K562 (cell line): ENCODE measurements at regions not wholly inside any gene's neighbourhood (a gene's known extent, or its start where the extent isn't known, plus 50 kb on each side); places are given as distances from the start of the nearest gene placed in this dataset.

Experiments used
- ATAC-seq: fragments of 200-7000 bp; cut with Tn5 transposase; 3 replicates; pipeline ENCODE4 v1.9.1; 2020; ENCODE audit warnings: moderate library complexity
- BruUV-seq: library from RNA; stranded (reverse); fragments of 400-500 nt; replicated peaks from 2 replicates; lab custom pipeline; 2021; lab: Mats Ljungman, UMichigan
- CTCF ChIA-PET: fragments of 300-600 bp; formaldehyde crosslinking; extraction: SDS; loops from one replicate; lab custom pipeline; 2021; ENCODE audit warnings: low intra/inter-chr PET ratio; lab: Yijun Ruan, JAX
- POLR2A ChIA-PET: fragments of 300-600, 350-650 bp; sonication (Branson Sonifier 250); formaldehyde crosslinking; extraction: SDS; loops from one replicate; lab custom pipeline; 2021; ENCODE audit warnings: antibody characterized with exemption, inconsistent platforms; lab: Yijun Ruan, JAX
- DNase-seq, 4 experiments: peaks; one replicate each; pipeline versions ENCODE4 v3.0.0 to v3.0.0-alpha.2; 2011 to 2018; ENCODE audit warnings: low spot score in 3 of 4, mixed read lengths in 3 of 4; ENCODE audit errors: extremely low read depth in 1 of 4
- FAIRE-seq: peaks from 2 replicates; lab custom pipeline; 2011; peaks lifted over from hg19 to GRCh38; lab: Jason Lieb, UNC
- H2AFZ ChIP-seq: 2 replicates; pipeline ENCODE4 v1.6.0; 2011; ENCODE audit warnings: low read depth, low read length, control low read depth, inconsistent platforms
- H3K27ac ChIP-seq: fragments of 200-600 bp; 3 replicates; pipeline ENCODE4 v1.8.0; 2011; ENCODE audit warnings: low read depth, mild to moderate bottlenecking, control low read depth, inconsistent platforms, low read length, moderate library complexity, mixed read lengths; ENCODE audit errors: extremely low read depth
- H3K27me3 ChIP-seq, 2 experiments: fragments of 300-600 bp in 1 of 2; 2 replicates in 1 of 2; 3 replicates in 1 of 2; pipeline versions ENCODE4 v1.6.0 to v1.8.0; 2011; ENCODE audit warnings: inconsistent platforms in 2 of 2, low read length in 2 of 2, mild to moderate bottlenecking in 1 of 2, mixed read lengths in 1 of 2, moderate library complexity in 1 of 2; ENCODE audit not compliant: control insufficient read depth in 2 of 2, insufficient read depth in 2 of 2
- H3K36me3 ChIP-seq: fragments of 300-600 bp; 3 replicates; pipeline ENCODE4 v1.8.0; 2011; ENCODE audit warnings: mild to moderate bottlenecking, low read length, inconsistent platforms; ENCODE audit not compliant: control insufficient read depth, insufficient read depth
- H3K4me1 ChIP-seq, 2 experiments: fragments of 200-600 bp in 1 of 2; replicated peaks in 1 of 2; 2 replicates in 1 of 2; 3 replicates in 1 of 2; pipeline versions ENCODE4 v1.5.1 to v1.8.0; 2011; ENCODE audit warnings: inconsistent platforms in 2 of 2, low read length in 2 of 2, mild to moderate bottlenecking in 1 of 2, mixed read lengths in 1 of 2, moderate library complexity in 1 of 2; ENCODE audit not compliant: control insufficient read depth in 2 of 2, insufficient read depth in 2 of 2
- H3K4me2 ChIP-seq: 2 replicates; pipeline ENCODE4 v1.6.1; 2011; ENCODE audit warnings: low read length, control low read depth, inconsistent platforms, mixed read lengths; ENCODE audit not compliant: insufficient read depth
- H3K4me3 ChIP-seq: fragments of 200-600 bp; sonication (generic), shearing (Covaris generic); 2 replicates; pipeline ENCODE4 v1.5.1; 2016; ENCODE audit warnings: control low read depth, inconsistent platforms
- H3K79me2 ChIP-seq: fragments of 200-600 bp; 3 replicates; pipeline ENCODE4 v1.8.0; 2011; ENCODE audit warnings: low read length, inconsistent platforms; ENCODE audit not compliant: control insufficient read depth, insufficient read depth
- H3K9ac ChIP-seq, 2 experiments: 2 replicates each; pipeline versions ENCODE4 v1.6.0 to v1.6.1; 2011; ENCODE audit warnings: low read depth in 2 of 2, low read length in 2 of 2, control low read depth in 1 of 2, inconsistent platforms in 1 of 2, mild to moderate bottlenecking in 1 of 2, mixed read lengths in 1 of 2; ENCODE audit not compliant: insufficient read depth in 1 of 2
- H3K9me1 ChIP-seq: one replicate; pipeline ENCODE4 v1.6.0; 2011; ENCODE audit warnings: inconsistent platforms, mild to moderate bottlenecking, low read length, moderate library complexity; ENCODE audit not compliant: control insufficient read depth, insufficient read depth
- H3K9me3 ChIP-seq: replicated peaks from 2 replicates; pipeline ENCODE4 v1.5.1; 2011; ENCODE audit warnings: low read depth, low read length, inconsistent platforms; ENCODE audit not compliant: control insufficient read depth, insufficient read depth
- H4K20me1 ChIP-seq: replicated peaks from 2 replicates; pipeline ENCODE4 v1.6.1; 2011; ENCODE audit warnings: low read length, inconsistent platforms, mixed read lengths; ENCODE audit not compliant: control insufficient read depth, insufficient read depth
- BDP1 ChIP-seq: IDR thresholded peaks from 3 replicates; pipeline ENCODE4 v1.6.1; 2011; ENCODE audit not compliant: insufficient read length, insufficient read depth
- EZH2 ChIP-seq: IDR thresholded peaks from 2 replicates; pipeline ENCODE4 v1.6.1; 2012; ENCODE audit warnings: low read depth, mild to moderate bottlenecking, inconsistent platforms, low read length, borderline replicate concordance
- SAFB2 ChIP-seq: fragments of 200-400 bp; formaldehyde crosslinking; IDR thresholded peaks from 2 replicates; pipeline ENCODE4 v1.6.1; 2018; ENCODE audit warnings: borderline replicate concordance, low read length, low read depth, moderate library complexity; ENCODE audit not compliant: severe bottlenecking
- ZKSCAN1 ChIP-seq: fragments of 150-350 bp; IDR thresholded peaks from 2 replicates; pipeline ENCODE4 v1.6.1; 2016; ENCODE audit warnings: low read depth, low read length
- ZNF175 ChIP-seq: fragments of 200-800 bp; sonication (Bioruptor generic); IDR thresholded peaks from 2 replicates; pipeline ENCODE4 v1.6.1; 2016; ENCODE audit warnings: low read depth, mild to moderate bottlenecking, missing genetic modification characterization, missing compliant biosample characterization
- WGBS: fragments of 100-300 bp; shearing (Covaris generic); methylation state at CpG from one replicate; pipeline ENCODE4 v1.1.6; 2016; ENCODE audit warnings: low coverage, mixed read lengths; ENCODE audit not compliant: insufficient coverage; ENCODE audit errors: missing lambda C conversion rate; 5-methylcytosine and 5-hydroxymethylcytosine counted together
- in situ Hi-C: fragments of 300-500 bp; cut with MboI; formaldehyde crosslinking; loops from 4 replicates; pipeline ENCODE4 v1.15.0; 2018; ENCODE audit warnings: inconsistent platforms, mixed read lengths
- intact Hi-C: fragments of 100-400 bp; cut with micrococcal nuclease; formaldehyde crosslinking; loops from 2 replicates; pipeline ENCODE4 v1.14.2; 2022
- TF ChIP-seq, protein P1 (sequence below): sonication (generic); formaldehyde crosslinking; IDR thresholded peaks from 2 replicates; pipeline ENCODE4 v1.8.0; 2022; ENCODE audit warnings: mild to moderate bottlenecking, missing genetic modification reagents
- TF ChIP-seq, protein P2 (sequence below): fragments of 150-350 bp; conservative IDR thresholded peaks from 2 replicates; pipeline ENCODE4 v1.6.1; 2014; ENCODE audit warnings: low read length

DNA sequence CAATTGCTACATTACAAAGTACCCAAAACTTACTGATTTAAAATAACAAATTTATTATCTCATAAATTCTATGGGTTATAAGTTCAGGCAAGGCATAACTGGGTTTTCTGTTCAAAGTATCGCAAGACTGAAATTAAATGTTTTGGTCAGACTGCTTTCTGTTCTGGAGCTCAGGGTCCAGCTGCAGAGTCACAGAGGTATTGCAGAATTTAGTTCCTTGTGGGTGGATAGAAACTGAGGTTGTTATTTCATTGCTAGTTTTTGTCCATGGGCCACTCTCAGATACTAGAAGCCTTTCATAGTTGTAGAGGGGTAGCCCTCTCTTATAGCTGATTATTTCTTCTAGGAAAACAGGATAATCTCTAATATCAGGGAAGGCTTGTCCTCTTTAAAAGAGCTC, 467.9 kb downstream of the TRHDE start:
- H3K9me1 ChIP-seq, result no peaks in the 10 kb centered on the region
- no peak for FAIRE-seq
- POLR2A ChIA-PET, result no interaction called here

More for the DNA sequence above, 467.9 kb downstream of the TRHDE start:
- H3K27me3 ChIP-seq, result no peaks in the 10 kb centered on the region
- no peaks in the 10 kb centered on the region for H3K79me2 ChIP-seq
- no peak overlapping the region for H3K4me2 ChIP-seq
- no TSS peak for BruUV-seq
- no peaks in the 10 kb centered on the region for H3K4me1 ChIP-seq
- H4K20me1 ChIP-seq, result no peaks in the 10 kb centered on the region
- WGBS, result 5% methylated on average over 1 of the region's 1 CpG
- H3K36me3 ChIP-seq, result no peaks in the 10 kb centered on the region
- H3K4me3 ChIP-seq, result no peak overlapping the region
- intact Hi-C loops, result no loop called here
- H3K9me3 ChIP-seq, result 0 out of 2 replicates have a peak, but pooled peaks cover 3% of the 10 kb centered on the region
- CTCF ChIA-PET, result no interaction called here
- no peak for DNase-seq
- no peak overlapping the region for H3K27ac ChIP-seq
- ATAC-seq, result no peak
- no peak overlapping the region for H3K9ac ChIP-seq
- in situ Hi-C loops, result no loop called here
- no peak for TF ChIP-seq SAFB2
- TF ChIP-seq, protein P1, sequence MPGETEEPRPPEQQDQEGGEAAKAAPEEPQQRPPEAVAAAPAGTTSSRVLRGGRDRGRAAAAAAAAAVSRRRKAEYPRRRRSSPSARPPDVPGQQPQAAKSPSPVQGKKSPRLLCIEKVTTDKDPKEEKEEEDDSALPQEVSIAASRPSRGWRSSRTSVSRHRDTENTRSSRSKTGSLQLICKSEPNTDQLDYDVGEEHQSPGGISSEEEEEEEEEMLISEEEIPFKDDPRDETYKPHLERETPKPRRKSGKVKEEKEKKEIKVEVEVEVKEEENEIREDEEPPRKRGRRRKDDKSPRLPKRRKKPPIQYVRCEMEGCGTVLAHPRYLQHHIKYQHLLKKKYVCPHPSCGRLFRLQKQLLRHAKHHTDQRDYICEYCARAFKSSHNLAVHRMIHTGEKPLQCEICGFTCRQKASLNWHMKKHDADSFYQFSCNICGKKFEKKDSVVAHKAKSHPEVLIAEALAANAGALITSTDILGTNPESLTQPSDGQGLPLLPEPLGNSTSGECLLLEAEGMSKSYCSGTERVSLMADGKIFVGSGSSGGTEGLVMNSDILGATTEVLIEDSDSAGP (CRISPR knock-in tag), result no peak
- no peak for TF ChIP-seq BDP1
- no peak for TF ChIP-seq ZNF175 (CRISPR knock-in tag)
- TF ChIP-seq, protein P2, sequence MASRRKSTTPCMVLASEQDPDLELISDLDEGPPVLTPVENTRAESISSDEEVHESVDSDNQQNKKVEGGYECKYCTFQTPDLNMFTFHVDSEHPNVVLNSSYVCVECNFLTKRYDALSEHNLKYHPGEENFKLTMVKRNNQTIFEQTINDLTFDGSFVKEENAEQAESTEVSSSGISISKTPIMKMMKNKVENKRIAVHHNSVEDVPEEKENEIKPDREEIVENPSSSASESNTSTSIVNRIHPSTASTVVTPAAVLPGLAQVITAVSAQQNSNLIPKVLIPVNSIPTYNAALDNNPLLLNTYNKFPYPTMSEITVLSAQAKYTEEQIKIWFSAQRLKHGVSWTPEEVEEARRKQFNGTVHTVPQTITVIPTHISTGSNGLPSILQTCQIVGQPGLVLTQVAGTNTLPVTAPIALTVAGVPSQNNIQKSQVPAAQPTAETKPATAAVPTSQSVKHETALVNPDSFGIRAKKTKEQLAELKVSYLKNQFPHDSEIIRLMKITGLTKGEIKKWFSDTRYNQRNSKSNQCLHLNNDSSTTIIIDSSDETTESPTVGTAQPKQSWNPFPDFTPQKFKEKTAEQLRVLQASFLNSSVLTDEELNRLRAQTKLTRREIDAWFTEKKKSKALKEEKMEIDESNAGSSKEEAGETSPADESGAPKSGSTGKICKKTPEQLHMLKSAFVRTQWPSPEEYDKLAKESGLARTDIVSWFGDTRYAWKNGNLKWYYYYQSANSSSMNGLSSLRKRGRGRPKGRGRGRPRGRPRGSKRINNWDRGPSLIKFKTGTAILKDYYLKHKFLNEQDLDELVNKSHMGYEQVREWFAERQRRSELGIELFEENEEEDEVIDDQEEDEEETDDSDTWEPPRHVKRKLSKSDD, result no peak
- TF ChIP-seq EZH2, result no peak
- TF ChIP-seq ZKSCAN1, result no peak
- no peak overlapping the region for H2AFZ ChIP-seq
